GM12864 (cell line): ENCODE measurements at regions not wholly inside any gene's neighbourhood (a gene's known extent, or its start where the extent isn't known, plus 50 kb on each side); places are given as distances from the start of the nearest gene placed in this dataset.

Experiments used
- DNase-seq: peaks from one replicate; pipeline ENCODE4 v3.0.0-alpha.2; 2011; ENCODE audit warnings: low read depth
- H3K4me3 ChIP-seq: 2 replicates; pipeline ENCODE4 v1.5.1; 2011; ENCODE audit warnings: mild to moderate bottlenecking, low read depth, low read length, control low read depth
- TF ChIP-seq, protein P1 (sequence below): IDR thresholded peaks from 2 replicates; pipeline ENCODE4 v1.5.1; 2011; ENCODE audit warnings: low read depth, mild to moderate bottlenecking, moderate library complexity, low read length, control low read depth, inconsistent platforms; ENCODE audit errors: missing control alignments

DNA sequence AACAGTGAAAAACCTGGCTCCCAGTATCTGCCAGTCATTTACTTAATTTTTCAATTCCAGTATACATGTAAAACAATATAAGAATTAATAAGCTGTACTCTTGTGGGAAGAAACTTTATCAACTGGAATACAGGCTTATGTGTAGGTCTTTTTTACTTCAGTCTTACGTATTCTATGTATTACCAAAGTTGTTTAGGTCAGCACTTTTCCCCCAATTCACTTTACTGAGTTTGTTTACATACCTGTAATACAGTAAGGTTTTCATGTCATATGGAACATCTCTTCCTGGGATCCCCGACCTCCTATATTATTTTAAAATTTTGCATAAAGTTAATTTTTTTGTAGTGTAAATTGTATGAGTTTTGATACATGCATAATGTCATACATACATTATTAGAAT lies 181.8 kb upstream of the OLFM3 start:
- TF ChIP-seq, protein P1, sequence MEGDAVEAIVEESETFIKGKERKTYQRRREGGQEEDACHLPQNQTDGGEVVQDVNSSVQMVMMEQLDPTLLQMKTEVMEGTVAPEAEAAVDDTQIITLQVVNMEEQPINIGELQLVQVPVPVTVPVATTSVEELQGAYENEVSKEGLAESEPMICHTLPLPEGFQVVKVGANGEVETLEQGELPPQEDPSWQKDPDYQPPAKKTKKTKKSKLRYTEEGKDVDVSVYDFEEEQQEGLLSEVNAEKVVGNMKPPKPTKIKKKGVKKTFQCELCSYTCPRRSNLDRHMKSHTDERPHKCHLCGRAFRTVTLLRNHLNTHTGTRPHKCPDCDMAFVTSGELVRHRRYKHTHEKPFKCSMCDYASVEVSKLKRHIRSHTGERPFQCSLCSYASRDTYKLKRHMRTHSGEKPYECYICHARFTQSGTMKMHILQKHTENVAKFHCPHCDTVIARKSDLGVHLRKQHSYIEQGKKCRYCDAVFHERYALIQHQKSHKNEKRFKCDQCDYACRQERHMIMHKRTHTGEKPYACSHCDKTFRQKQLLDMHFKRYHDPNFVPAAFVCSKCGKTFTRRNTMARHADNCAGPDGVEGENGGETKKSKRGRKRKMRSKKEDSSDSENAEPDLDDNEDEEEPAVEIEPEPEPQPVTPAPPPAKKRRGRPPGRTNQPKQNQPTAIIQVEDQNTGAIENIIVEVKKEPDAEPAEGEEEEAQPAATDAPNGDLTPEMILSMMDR, result no peak
- DNase-seq, result no peak
- no peak overlapping the region for H3K4me3 ChIP-seq

DNA sequence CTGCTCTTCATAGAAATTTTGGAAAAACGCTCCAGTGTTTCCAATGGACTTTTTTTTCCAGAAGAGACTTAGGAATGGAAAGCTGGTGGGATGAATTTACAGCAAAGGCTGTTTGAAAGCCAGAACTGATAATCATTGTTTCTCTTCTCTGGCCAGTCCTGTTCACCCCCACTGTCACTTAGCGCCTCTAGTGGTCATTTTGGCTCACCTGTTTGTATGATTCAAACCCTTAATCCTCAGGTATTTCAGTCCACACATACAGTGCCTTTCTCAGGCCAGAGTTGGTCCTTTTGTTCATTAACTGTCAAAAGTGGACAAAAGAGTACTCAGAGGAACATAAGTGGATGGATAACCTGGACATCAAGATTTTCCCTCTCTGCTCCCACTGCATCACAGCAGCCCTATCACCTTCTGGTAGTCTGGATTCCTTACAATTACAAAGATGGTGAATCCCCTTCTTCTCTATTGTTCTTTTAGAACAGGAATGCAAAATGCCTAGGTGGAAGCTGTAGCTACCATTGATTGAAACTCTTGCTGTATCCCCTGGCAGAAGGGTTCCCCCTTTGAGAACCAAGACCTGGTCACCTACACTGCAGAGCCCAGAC lies 177.6 kb upstream of the OLFM3 start:
- H3K4me3 ChIP-seq, result no peak overlapping the region
- DNase-seq, result no peak
- TF ChIP-seq, protein P1, result peak; percentile 87

DNA sequence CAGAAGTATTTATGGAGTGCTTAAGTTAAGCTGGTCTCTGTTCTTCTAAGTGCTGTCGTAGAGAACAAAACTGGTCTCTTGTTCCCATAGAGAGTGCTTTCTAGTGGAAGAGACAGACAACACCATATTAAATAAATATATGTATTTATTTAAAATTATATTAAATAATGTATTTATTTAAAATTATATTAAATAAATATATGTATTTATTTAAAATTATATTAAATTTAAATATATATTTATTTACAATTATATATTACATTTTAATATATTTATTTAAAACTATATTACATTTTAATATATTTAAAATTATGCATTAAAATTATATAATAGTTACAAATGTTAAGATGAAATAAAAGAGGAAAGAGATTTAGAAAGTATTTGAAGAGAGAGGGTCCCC lies 175.5 kb upstream of the OLFM3 start:
- DNase-seq, result no peak
- TF ChIP-seq, protein P1, result no peak
- H3K4me3 ChIP-seq, result no peak overlapping the region

DNA sequence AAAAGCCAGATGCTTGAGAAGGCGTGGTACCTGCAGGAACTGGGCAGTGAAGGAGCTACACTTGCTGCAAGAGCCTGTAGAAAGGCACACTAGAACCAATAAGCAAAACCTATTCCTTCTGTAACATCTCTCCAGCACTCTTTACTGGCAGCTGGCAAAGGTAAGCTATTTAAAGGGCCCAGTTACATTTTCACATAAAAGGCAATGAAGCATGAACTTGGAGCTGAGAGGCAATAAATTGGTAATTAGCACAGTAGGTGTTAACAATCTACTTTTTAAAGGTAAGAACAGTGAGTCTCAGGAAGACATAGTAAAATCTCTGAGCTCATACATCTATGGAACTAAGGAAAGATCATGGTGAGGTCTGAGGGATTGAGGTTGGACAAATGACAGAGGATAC lies 167.1 kb upstream of the OLFM3 start:
- TF ChIP-seq, protein P1, result no peak
- no peak overlapping the region for H3K4me3 ChIP-seq
- no peak for DNase-seq

DNA sequence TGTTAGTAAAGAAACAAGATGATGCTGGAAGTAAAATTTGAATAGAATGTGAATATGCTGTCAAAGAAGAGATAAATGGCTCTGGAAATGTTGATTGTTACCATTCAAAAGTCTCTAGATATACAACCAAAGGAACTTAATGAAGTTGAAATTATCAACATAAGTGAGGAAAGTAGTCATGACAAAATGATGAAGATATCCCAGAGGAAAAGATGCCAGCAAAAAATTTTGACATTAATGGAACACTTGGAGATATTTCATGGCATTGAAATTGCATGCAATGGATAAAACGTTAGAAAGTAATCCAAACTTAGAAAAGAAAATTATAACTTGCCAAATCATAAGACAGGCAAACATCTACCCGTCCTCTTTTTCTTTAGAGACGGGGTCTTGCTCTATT lies 154.5 kb upstream of the OLFM3 start:
- TF ChIP-seq, protein P1, result no peak
- H3K4me3 ChIP-seq, result no peak overlapping the region
- no peak for DNase-seq

DNA sequence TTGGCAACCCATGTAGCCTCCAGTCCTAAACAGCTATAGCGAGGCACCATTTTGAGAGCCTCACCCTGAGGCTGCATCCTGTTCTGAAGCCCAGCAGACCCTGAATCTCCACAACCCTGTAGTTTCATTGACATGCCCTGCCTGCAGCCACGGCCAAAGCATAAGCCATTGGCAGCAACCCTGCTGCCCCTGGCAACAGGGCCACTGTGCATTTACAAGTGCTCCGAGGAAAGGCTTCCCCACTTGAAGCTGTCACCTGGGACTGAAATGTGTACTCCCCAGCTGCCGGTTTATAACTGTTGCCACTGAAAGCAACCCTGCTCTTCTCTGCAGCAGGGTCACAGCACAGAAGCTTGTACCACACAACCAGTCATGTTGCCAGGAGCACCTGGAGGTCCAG lies 124.2 kb upstream of the OLFM3 start:
- no peak overlapping the region for H3K4me3 ChIP-seq
- DNase-seq, result no peak
- TF ChIP-seq, protein P1, result no peak

DNA sequence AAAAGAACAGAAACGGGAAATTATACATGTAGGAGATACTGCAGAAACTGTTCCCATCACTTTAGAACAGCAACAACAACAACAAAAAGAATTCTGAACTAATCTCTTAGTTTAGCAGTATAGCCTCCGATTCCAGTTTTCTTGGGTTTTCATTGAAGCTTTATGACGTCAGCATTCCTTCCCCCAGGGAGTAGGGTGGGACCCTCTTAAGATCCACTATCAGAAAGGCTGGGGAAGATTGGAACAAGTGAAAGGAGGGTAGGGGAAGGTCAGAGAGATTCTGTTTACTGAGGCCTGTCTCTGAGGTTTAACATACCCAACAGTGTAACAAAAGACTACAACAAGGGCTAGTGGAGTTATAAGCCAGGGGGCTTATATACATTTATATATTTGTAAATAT lies 121.4 kb upstream of the OLFM3 start:
- no peak for DNase-seq
- TF ChIP-seq, protein P1, result no peak
- no peak overlapping the region for H3K4me3 ChIP-seq
